MM.1S (cell line): ENCODE measurements at regions not wholly inside any gene's neighbourhood (a gene's known extent, or its start where the extent isn't known, plus 50 kb on each side); places are given as distances from the start of the nearest gene placed in this dataset.

ENCODE experiments used
- CTCF ChIP-seq: fragments of 300-600 bp; sonication (generic); IDR thresholded peaks from 2 replicates; pipeline ENCODE4 v1.5.1; 2016; ENCODE audit warnings: antibody characterized with exemption, low read length, mixed read lengths
- EZH2 ChIP-seq: fragments of 300-600 bp; sonication (generic); optimal IDR thresholded peaks from 2 replicates; pipeline ENCODE3; 2017; ENCODE audit warnings: low read depth, mild to moderate bottlenecking, antibody characterized with exemption, low read length, mixed read lengths
- EZH2phosphoT487 ChIP-seq: fragments of 300-600 bp; sonication (generic); IDR thresholded peaks from 2 replicates; pipeline ENCODE4 v1.6.1; 2018; ENCODE audit warnings: antibody characterized with exemption, low read length

GRCh38 chr21:21737186-21737585 is 739.0 kb downstream of the NCAM2 start:
- no peak for TF ChIP-seq CTCF
- no peak for TF ChIP-seq EZH2
- no peak for TF ChIP-seq EZH2phosphoT487
